Tongue (tissue), 1 donor: ENCODE measurements at regions not wholly inside any gene's neighbourhood (a gene's known extent, or its start where the extent isn't known, plus 50 kb on each side); places are given as distances from the start of the nearest gene placed in this dataset.
A peak's percentile ranks its signal among the peaks of the same experiment; 100 is the strongest.

Source experiments
- DNase-seq: peaks from one replicate; pipeline ENCODE4 v3.0.0-alpha.2; 2015

DNA sequence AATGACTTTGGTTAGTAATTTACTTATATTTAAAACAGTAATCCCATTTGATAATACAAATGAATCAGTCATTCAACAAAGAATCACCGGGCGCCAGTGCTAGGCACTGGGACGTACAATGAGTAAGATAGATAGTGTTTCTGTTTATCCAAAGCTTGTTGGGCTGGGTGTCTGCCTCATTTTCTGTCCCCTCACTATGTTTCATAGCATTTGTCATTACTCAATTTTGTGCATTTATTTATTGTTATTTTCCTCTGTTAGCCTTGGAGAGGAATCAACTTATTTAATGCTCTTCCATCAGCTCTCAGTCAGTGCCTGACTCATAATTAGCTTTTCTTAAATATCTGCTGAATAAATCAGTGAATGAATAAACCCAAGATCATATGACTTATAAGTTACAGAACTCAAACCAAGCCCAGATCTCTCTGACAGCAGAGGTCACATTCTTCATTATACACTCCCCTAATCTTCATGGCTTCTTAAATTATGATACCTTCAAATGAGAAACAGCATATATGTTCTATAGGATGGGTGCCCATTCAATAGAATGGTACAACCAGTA is 86.2 kb downstream of the TSPAN8 start:
- no peak for DNase-seq

- DNase-seq = no peak
Measured at GRCh38 chr12:71070416-71071128, 87.2 kb downstream of the TSPAN8 start.

GRCh38 chr12:71069311-71069710 is 88.5 kb downstream of the TSPAN8 start:
- peak; percentile 64 for DNase-seq

GRCh38 chr12:71063087-71063486 is 94.7 kb downstream of the TSPAN8 start:
- no peak for DNase-seq

DNA sequence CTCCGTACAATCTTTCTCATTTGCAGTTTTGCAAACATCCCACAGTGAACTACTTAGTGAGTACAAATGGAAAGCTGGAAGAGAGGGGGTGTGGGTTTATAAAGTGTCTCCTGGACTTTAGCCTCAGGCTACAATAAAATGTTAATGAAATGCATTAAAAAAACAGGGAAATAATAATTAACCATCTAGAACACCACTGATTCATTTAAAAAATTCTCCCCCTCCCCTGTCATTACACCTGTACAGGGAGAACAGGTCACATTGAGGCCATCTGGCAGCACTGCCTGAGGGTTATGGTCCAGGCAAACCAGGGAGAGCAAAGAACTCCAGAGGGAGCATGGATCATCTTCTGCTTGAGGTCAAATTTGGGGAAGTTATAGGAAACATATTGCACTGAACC is 96.3 kb downstream of the TSPAN8 start:
- no peak for DNase-seq

- DNase-seq = no peak
Measured at GRCh38 chr12:71060426-71060825, 97.4 kb downstream of the TSPAN8 start.

GRCh38 chr12:71057330-71057729 is 100.5 kb downstream of the TSPAN8 start:
- DNase-seq = peak; percentile 80

- DNase-seq = no peak
Measured at GRCh38 chr12:71054551-71054950, 103.2 kb downstream of the TSPAN8 start.

DNA sequence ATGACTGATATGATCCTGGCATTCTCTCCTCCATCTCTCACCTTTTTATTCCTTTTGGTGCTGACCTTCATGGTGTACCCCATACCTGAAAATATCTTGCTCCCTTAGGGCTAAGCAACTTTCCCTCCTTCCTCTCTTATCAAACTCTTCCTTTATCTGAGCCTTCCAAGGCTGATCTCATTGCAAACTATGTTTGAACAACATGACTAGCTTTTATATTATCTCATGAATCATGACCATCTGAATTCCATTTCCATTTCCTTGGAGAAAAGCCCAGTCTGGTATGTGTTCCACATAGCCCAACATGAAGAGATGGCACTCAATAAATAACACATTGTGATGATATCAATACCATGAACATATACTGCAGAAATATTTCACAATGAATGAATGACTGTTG is 111.6 kb downstream of the TSPAN8 start:
- no peak for DNase-seq

GRCh38 chr12:71045781-71046180 is 112.0 kb downstream of the TSPAN8 start:
- DNase-seq = peak; percentile 43

- DNase-seq = no peak
Measured at GRCh38 chr12:71041476-71041875, 116.3 kb downstream of the TSPAN8 start.

GRCh38 chr12:71038960-71039359 is 118.4 kb upstream of the PTPRR start:
- DNase-seq = no peak

DNA sequence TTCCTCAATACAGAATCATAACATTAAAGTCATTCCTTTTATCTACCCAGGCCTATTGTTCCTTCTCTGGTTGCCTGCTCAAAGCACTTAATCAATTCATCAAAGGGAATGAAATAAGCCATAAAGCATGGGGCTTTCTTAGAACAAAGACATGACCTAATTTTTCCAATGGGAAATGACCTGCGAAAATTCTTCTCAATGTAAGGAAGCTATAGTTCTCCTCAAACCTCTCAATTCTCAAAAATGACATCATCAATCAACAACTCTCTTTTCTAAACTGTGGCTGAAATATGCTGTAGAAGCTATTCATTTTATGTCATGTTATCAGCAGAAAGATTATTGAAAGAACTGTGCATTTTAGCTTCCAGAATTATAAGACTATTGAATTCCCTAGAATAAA is 116.0 kb upstream of the PTPRR start:
- no peak for DNase-seq

- no peak for DNase-seq
Measured at GRCh38 chr12:71032933-71033332, 112.4 kb upstream of the PTPRR start.

- no peak for DNase-seq
Measured at GRCh38 chr12:71029302-71029701, 108.8 kb upstream of the PTPRR start.

GRCh38 chr12:71027856-71028255 is 107.3 kb upstream of the PTPRR start:
- no peak for DNase-seq

DNA sequence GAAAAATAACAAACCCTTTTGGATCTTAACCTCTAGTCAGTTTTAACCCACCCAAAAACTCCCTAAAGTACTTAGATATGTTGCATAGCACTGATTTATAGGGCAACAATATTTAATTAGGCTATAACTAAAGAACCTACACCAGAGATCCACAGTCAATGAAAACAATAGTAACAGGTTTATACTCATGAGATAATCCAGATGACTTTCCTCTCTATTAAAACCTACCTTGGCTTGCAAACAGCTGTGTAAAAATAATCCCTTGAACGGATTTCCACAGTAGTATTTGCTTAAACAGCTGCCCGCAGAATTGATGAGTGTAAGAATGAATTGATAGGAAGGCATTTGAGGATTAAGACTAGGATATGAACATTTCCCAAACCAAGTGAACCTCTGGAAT is 104.3 kb upstream of the PTPRR start:
- no peak for DNase-seq

- DNase-seq = no peak
Measured at GRCh38 chr12:71024281-71024680, 103.7 kb upstream of the PTPRR start.

DNA sequence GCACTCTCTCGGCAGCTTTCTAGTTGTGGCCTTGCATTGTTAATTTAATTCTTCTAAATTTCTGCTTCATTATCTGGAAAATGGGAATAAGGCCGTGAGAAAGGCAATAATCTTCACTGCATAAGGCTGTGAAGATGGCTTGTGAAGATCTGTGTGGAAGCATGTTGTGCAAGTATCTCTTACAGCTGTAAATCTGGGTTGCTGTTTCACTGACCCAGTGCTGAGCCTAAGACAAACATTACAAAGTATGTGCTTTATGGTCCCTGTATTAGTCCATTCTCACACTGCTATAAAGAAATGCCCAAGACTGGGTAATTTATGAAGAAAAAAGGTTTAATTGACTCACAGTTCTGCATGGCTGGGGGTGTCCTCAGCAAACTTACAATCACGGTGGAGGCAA is 101.0 kb upstream of the PTPRR start:
- DNase-seq = no peak

- DNase-seq = no peak
Measured at GRCh38 chr12:71019282-71019831, 98.8 kb upstream of the PTPRR start.

GRCh38 chr12:71018682-71019081 is 98.1 kb upstream of the PTPRR start:
- DNase-seq = no peak

DNA sequence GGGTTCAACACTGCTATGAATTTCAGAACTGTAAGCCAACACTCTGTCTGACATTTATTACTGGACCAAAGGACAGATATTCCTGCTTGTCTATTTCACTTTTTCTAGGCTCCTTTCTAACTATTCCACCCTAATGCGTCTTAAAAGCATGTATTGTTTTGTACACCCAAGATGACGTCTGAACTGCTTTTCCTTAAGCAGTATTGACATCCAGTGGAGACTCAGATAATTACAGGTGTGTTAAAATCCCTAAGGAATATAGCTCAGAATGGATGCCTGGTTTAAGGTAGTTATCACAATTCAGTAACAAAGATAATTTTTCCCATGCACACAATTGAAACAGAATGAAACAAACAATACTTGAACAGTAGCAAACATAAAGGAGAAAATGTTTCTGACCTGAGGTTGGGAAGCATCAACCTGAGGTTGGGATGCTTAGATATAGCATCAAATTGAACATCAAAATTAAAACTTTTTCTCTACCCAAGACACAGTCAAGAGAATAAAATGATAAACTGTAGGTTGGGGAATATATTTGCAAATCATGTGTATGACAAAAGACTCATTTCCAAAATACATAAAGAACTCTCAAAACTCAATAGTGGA is 93.7 kb upstream of the PTPRR start:
- DNase-seq = peak; percentile 45

DNA sequence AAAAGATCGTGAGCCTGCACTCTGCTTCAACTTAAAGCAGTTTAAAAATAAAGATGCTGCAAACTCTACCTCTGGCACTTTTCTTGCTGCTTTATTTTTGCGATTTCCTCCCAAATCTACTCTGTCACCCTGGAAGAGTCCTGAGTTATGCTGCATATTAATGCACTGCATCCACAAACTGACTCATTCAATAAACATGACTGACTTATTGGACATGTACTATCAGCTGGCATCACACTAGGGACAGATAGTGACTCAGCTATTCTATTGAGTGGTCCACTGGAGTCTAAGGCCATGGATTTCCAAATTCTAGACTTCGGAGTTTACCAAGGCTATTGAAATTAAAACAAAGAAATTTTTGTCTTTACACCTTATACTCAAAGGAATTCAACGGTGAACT is 90.7 kb upstream of the PTPRR start:
- DNase-seq = no peak

DNA sequence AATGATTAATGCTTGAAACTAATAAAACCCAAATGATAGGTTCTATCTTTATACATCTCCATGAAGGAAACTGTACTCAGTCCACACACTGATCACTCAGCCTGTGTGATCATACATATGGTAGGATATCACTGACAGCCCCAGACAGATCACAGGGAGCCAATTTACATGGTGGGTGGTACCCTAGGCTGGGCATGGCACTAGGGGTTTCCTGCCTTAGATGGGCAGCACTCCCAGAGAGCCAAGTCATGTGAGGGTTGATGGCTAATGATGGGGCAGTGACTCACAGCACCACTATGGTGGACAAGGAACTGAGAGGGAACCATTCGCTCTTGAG is 89.6 kb upstream of the PTPRR start:
- DNase-seq = no peak
